ENCODE measurements at regions not wholly inside any gene's neighbourhood (a gene's known extent, or its start where the extent isn't known, plus 50 kb on each side); places are given as distances from the start of the nearest gene placed in this dataset.

DNA sequence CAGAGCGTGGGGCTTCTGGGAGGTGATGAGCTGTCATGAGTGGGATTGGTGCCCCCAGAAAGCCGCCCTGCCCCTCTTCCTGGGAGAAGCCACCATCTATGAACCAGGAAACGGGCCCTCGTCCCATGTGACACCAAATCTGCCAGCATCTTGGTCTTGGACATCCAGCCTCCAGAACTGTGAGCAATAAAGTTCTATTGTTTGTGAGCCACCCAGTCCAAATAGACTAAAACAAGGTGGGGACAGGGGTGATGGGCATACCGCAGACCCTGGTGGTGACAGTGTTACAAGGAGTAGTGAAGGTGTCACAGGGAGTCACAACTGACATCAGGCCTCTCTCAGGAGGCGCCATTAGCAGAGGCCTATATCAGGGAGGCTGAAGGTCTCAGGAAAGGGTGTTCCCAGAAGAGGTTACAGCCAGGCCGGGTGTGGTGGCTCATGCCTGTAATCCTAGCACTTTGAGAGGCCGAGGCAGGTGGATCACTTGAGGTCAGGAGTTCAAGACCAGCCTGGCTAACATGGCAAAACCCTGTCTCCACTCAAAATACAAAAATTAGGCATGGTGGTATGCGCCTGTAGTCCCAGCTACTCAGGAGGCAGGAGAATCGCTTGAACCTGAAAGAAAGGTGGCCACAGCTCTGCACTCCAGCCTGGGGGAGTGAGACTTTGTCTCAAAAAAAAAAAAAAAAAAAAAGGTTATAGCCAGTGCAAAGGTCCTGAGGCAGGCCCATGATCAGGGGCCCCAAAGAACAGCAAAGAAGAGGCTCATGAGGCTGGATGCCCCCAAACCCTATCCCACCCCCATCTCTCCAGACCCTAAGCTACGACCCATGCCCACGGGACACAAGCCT is 53.0 kb downstream of the NCOR2 start:
- peaks cover 84% of the 10 kb centered on the region for H3K4me1 ChIP-seq
- intact Hi-C loops (cut with DNase I; ENCODE audit: low total_unique reads), result no loop called here
- TF ChIP-seq POLR2A (IDR thresholded peaks at IDR 0.05), result no peak
- TF ChIP-seq, protein P1, sequence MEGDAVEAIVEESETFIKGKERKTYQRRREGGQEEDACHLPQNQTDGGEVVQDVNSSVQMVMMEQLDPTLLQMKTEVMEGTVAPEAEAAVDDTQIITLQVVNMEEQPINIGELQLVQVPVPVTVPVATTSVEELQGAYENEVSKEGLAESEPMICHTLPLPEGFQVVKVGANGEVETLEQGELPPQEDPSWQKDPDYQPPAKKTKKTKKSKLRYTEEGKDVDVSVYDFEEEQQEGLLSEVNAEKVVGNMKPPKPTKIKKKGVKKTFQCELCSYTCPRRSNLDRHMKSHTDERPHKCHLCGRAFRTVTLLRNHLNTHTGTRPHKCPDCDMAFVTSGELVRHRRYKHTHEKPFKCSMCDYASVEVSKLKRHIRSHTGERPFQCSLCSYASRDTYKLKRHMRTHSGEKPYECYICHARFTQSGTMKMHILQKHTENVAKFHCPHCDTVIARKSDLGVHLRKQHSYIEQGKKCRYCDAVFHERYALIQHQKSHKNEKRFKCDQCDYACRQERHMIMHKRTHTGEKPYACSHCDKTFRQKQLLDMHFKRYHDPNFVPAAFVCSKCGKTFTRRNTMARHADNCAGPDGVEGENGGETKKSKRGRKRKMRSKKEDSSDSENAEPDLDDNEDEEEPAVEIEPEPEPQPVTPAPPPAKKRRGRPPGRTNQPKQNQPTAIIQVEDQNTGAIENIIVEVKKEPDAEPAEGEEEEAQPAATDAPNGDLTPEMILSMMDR (IDR thresholded peaks at IDR 0.05), result no peak
- no peaks in the 10 kb centered on the region for H3K9me3 ChIP-seq
- no peaks in the 10 kb centered on the region for H3K36me3 ChIP-seq (ENCODE audit: low read depth, missing control alignments)
- H3K4me3 ChIP-seq, result no peak overlapping the region
- H3K27ac ChIP-seq, result peak overlapping the region; percentile 14 to 84
- no peak for DNase-seq
- H3K27me3 ChIP-seq, result no peaks in the 10 kb centered on the region
- 84 to 91% methylated on average over 11 to 12 of the region's 12 CpGs for whole genome bisulfite sequencing, 2 donors

- Histone ChIP-seq H3K27ac (peak overlapping the region; percentile 82 to 84), H3K36me3 (ENCODE audit: low read depth, missing control alignments) (no peaks in the 10 kb centered on the region), H3K27me3 (no peaks in the 10 kb centered on the region), H3K9me3 (no peaks in the 10 kb centered on the region), H3K4me1 (peaks cover 84% of the 10 kb centered on the region), H3K4me3 (no peak overlapping the region)
- WGBS, 2 donors, result 72 to 76% methylated on average over 3 to 7 of the region's 7 CpGs
- DNase-seq, result no peak
- intact Hi-C loops (cut with DNase I; ENCODE audit: low total_unique reads), result no loop called here
- TF ChIP-seq, protein P1 (IDR thresholded peaks at IDR 0.05), result no peak
- TF ChIP-seq POLR2A (IDR thresholded peaks at IDR 0.05), result no peak
These were observed 54.0 kb downstream of the NCOR2 start for GRCh38 chr12:124513297-124513867.

DNA sequence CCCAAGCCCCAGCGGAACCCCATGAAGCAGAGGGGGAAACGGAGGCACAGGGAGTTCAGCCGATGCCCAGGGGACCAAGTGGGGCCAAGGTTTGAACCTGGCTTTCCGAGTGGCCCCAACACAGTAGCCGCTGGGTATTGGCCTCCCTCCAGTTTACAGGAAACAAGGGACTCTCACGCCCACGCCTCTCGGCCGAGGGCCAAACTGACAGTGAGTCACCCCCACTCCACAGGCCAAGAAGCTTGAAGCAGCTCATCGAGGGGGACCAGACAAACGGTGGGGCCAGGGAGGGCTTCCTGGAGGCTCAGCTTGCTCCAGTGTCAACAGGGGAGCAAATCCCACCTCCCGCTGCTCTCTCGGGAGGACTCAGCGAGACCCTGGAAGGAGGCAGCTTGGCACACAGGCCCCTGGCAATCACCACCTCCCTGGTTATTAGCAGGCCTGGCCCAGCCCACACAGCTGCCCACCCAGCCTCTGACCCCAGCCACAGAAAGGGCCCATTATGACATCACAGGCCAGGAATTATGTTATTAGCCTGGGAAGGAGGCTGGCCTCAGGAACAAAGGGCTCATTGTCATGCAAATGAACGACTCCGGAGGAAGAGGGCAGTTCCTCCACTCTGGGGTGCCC is 54.6 kb downstream of the NCOR2 start:
- H3K9me3 ChIP-seq, result no peaks in the 10 kb centered on the region
- DNase-seq, result peak; percentile 91
- no peak overlapping the region for H3K4me3 ChIP-seq
- no peak for TF ChIP-seq POLR2A (IDR thresholded peaks at IDR 0.05)
- no peaks in the 10 kb centered on the region for H3K27me3 ChIP-seq
- peak overlapping the region; percentile 82 to 84 for H3K27ac ChIP-seq
- H3K36me3 ChIP-seq (ENCODE audit: low read depth, missing control alignments), result no peaks in the 10 kb centered on the region
- peaks cover 85% of the 10 kb centered on the region for H3K4me1 ChIP-seq
- intact Hi-C loops (cut with DNase I; ENCODE audit: low total_unique reads), result no loop called here
- 41 to 42% methylated on average over 14 to 15 of the region's 16 CpGs for WGBS, 2 donors

- no peaks in the 10 kb centered on the region for H3K27me3 ChIP-seq
- H3K4me3 ChIP-seq, result no peak overlapping the region
- H3K36me3 ChIP-seq (ENCODE audit: low read depth, missing control alignments), result no peaks in the 10 kb centered on the region
- H3K4me1 ChIP-seq, result peaks cover 85% of the 10 kb centered on the region
- intact Hi-C loops (cut with DNase I; ENCODE audit: low total_unique reads), result no loop called here
- H3K27ac ChIP-seq, result peak overlapping the region in 1 of 2 donors; percentile 84
- no peaks in the 10 kb centered on the region for H3K9me3 ChIP-seq
- DNase-seq, result no peak
- TF ChIP-seq POLR2A (IDR thresholded peaks at IDR 0.05), result no peak
- TF ChIP-seq, protein P1 (IDR thresholded peaks at IDR 0.05), result no peak
- 81 to 82% methylated on average over 8 to 23 of the region's 23 CpGs for WGBS, 2 donors
These were observed 56.0 kb downstream of the NCOR2 start for GRCh38 chr12:124511259-124511985.
